Renal pelvis (tissue), 1 donor: ENCODE measurements at regions not wholly inside any gene's neighbourhood (a gene's known extent, or its start where the extent isn't known, plus 50 kb on each side); places are given as distances from the start of the nearest gene placed in this dataset.
A peak's percentile ranks its signal among the peaks of the same experiment; 100 is the strongest.
"Not testable (repeated sequence)": the region's sequence is repeated elsewhere in the genome, so short reads cannot be mapped to it uniquely, and the experiment has no call there.

Experiments
- DNase-seq: peaks from one replicate; pipeline ENCODE4 v3.0.0-alpha.2; 2013

- no peak for DNase-seq
Observed at GRCh38 chr9:106218854-106219253, 524.5 kb downstream of the TMEM38B start.

DNA sequence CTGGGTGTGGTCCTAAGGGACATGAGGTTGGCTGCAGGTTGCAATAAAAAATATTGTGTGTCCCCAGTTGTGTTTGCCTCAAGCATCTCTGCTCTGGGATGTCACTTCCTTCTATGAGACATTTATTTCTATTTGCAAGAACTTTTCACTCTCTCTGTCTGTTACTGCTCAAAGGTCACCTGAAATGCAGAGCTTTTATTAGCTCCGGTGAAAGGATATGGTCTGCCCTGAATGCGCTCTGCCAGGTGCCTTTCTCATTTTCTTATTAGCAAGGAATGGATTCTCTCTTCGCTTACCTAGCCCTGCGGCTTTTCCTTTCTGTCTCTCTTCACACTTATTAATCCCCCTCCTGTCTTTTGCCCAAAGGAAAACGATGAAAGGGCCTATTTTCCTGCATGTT, 526.1 kb downstream of the TMEM38B start:
- DNase-seq, result no peak

GRCh38 chr9:106228861-106229260, 534.5 kb downstream of the TMEM38B start:
- DNase-seq, result no peak

DNA sequence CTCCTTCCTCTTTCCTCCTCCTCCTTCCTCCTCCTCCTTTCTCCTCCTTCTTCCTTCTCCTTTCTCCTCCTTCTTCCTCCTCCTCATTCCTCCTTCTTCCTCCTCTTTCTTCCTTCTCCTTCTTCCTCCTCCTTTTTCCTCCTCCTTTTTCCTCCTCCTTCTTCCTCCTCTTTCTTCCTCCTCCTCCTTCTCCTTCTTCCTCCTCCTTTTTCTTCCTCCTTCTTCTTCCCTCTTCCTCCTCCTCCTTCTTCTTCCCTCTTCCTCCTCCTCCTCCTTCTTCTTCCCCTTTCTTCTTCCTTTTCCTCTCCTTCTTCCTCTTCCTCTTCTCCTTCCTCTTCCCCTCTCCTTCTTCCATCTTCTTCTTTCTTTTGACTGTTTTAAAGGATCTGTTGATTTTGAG, 538.8 kb downstream of the TMEM38B start:
- DNase-seq, result no peak

GRCh38 chr9:106260908-106261307, 566.6 kb downstream of the TMEM38B start:
- DNase-seq, result not testable (repeated sequence)

GRCh38 chr9:106277966-106278365, 583.6 kb downstream of the TMEM38B start:
- DNase-seq, result no peak

DNA sequence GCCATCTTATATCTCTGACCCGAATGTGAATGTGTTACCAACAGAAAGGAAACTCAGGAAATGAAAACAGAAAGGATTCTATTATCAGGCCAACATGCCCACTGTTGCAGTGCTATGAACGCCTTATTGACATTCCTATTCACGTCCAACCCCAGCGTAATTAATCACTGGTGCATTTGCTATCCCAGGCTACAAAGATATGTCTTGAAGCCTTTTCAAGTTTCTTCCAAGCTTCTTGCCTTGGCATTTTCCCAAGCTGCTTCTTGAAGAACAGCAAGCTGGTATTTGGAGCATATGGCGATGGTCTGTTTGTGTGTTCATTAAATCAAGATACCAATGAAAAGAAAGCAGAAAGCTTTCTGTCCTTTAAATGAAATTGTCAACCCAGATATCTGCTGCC, 579.2 kb upstream of the ZNF462 start:
- no peak for DNase-seq

- no peak for DNase-seq
Observed at GRCh38 chr9:106284296-106284695, 578.7 kb upstream of the ZNF462 start.

- peak; percentile 22 for DNase-seq
Observed at GRCh38 chr9:106286249-106286648, 576.7 kb upstream of the ZNF462 start.

- no peak for DNase-seq
Observed at GRCh38 chr9:106287091-106287631, 575.8 kb upstream of the ZNF462 start.

- DNase-seq, result no peak
Observed at GRCh38 chr9:106287731-106288130, 575.2 kb upstream of the ZNF462 start.

- no peak for DNase-seq
Observed at GRCh38 chr9:106288689-106289088, 574.3 kb upstream of the ZNF462 start.

GRCh38 chr9:106291786-106292185, 571.2 kb upstream of the ZNF462 start:
- no peak for DNase-seq

DNA sequence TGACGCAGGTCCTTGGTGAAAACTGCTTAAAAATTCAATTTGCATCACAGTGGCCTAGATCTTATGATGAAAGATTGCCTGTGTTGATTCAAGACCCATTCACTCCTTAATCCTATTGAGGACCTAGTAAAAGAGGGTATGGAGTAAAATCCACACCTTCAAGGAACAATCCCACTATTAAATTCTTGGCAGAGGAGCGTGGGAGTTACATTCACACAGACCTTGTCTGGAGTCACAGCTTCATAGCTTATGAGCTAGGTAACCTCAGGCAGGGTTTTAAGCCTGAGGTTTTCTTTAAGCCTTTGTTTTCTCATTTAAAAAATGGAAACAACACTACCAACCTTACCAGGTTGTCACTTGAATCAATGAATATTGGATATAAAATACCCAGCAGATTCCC, 566.5 kb upstream of the ZNF462 start:
- no peak for DNase-seq

DNA sequence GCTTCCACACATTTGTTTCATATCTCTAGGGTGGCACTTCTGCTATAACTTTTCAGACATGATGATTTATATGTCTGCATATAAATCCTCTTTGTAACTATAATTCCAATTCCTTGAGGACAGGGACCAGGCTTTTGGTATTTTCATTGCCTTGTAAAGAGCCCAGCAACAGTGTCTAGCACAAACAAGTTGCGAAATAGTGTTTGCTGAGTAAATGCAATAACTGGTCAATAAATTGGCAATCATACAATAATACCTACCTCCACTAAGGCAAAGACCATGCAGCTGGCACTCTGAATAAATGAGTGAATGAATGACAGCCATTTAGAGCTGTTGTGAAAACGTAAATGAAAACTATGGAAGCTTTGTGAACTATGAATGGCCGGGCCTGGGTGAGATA, 564.0 kb upstream of the ZNF462 start:
- no peak for DNase-seq

GRCh38 chr9:106304401-106304920, 558.5 kb upstream of the ZNF462 start:
- DNase-seq, result no peak

GRCh38 chr9:106305428-106306133, 557.4 kb upstream of the ZNF462 start:
- no peak for DNase-seq

DNA sequence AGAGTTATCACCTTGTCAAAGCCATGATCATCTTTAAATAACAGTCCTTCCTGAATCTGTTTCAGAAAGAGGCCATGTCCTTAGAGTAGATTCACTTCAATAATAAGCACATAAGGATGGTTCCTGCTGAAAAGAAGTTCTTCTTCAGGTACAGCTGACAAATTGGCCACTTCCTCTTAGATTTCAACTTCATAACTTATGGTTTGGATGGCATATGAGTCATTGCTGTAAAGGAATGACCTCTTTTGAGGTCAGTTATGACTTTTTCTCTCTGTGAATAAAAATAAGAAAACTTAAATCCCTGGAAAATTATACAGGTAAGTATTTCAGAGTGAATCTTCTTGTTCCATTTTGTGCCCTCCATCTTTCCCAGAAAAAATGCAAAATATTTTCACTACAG, 555.3 kb upstream of the ZNF462 start:
- DNase-seq, result no peak

DNA sequence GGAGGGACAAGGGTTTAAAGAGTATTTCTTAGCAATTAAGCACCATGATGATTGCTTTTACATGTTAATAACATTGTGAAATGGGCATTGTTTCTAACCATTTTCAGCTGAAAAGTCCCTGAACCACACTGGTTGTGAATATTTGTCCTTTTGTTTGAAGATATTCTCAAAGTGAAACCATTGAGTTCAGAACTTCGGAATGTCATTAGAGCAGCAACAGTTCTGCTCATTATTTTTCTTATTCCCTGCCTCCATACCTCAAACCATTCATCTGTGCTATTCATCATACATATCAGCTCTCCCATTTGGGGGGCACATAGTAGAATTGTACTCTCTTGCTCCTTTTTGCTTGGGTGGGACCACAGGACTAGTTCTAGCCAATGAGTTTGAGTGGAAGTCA, 553.0 kb upstream of the ZNF462 start:
- DNase-seq, result no peak

GRCh38 chr9:106310782-106311181, 552.2 kb upstream of the ZNF462 start:
- DNase-seq, result no peak

- no peak for DNase-seq
Observed at GRCh38 chr9:106312906-106313305, 550.1 kb upstream of the ZNF462 start.

DNA sequence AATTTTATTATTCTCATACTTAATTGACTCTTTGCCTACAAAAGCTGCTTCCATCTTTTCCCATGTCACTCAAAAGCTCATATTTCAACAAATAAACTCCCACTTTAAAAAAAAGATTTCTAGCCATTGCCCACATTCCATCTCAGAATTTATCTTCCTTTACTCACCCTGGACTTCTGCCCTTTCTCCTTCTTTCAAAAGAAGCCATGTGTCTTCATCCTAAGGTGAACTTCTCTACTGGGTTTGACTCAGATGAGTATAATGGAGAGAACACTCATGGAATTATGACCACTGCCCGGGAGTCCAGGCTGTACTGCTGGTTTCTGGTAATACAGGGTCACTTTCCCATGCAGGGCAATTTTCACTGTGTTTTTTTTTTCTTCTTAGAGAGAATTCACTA, 548.5 kb upstream of the ZNF462 start:
- DNase-seq, result no peak

DNA sequence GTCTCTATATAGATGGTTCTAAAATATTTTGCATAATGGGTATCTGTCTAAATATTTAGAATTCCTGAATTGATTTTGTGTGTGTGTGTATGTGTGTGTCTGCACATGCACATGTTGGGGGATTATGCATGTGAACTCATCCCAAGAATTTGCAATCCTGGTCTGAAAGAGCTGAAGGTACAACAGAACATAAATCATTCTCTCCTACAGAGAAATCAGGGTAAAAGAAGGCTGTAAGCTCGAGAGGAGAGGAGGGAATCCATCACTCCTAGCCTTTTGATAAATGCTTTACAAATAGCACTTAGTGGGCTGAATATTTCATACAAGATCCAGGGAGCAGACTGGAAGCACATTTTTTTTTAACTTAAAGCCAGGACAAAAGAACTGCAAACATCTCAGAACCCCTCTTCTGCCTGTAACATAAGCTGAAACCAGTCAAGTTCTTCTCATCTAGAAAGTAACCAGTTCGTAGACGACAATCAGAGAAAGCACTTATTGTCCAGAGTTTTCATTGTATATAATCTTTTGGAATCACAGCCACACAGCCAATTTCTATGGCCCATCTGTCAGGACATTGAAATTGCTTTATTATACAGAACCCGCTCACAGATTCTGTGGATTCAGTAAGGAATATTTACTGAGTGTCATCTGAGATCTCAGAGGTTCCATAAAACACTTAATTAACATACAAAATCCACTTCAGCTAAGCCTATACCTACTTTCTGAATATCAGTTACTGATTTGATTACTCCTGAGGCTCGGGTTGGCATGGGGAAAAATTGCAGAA, 541.4 kb upstream of the ZNF462 start:
- DNase-seq, result no peak
